ENCODE measurements at regions not wholly inside any gene's neighbourhood (a gene's known extent, or its start where the extent isn't known, plus 50 kb on each side); places are given as distances from the start of the nearest gene placed in this dataset.

DNA sequence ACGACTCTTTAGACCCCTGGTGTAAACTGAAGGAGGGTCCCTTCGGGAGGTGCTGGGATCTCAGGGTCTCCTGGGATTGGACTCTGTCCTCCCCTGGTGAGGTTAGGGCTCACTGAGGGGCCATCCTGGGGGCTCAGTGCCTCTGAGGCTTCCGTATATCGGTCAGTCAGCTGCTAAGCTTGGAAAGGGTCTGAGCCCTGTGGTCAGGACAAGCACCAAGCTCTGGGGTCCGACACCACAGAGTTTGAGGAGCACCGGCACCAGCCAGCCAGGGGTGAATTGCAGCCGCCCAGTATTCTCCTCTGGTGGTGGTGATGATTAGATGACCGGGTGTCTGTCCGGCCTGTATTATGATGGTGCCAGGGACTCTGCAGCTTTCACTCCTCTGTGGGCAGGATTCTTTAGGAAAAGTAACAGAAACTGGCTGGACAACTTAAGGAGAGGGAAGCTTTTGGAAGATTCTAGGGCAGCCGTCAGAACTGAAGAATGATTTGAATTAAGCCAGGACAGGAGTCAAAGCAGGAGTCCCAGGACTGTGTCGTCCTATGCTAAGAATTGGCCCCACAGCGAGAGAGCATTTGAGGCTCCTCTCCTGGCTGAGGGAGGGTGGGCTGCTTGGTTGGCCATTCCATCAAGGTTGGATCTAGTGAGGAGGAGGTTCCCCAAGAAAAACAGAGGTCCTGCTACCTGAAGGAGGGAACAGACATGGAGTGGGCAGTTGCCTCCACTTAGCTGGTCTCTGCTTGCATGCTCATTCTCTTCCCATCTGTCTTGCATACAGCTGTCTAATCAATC is 158.6 kb upstream of the HS6ST1 start:
- H3K27me3 ChIP-seq = no peaks in the 10 kb centered on the region
- no peaks in the 10 kb centered on the region for H3K9me3 ChIP-seq
- DNase-seq = no peak
- 95 to 96% (median 95%) methylated on average over 12 of the region's 12 CpGs for WGBS, 3 donors
- H3K36me3 ChIP-seq = no peaks in the 10 kb centered on the region
- H3K4me3 ChIP-seq = no peak overlapping the region
- TF ChIP-seq, protein P1, sequence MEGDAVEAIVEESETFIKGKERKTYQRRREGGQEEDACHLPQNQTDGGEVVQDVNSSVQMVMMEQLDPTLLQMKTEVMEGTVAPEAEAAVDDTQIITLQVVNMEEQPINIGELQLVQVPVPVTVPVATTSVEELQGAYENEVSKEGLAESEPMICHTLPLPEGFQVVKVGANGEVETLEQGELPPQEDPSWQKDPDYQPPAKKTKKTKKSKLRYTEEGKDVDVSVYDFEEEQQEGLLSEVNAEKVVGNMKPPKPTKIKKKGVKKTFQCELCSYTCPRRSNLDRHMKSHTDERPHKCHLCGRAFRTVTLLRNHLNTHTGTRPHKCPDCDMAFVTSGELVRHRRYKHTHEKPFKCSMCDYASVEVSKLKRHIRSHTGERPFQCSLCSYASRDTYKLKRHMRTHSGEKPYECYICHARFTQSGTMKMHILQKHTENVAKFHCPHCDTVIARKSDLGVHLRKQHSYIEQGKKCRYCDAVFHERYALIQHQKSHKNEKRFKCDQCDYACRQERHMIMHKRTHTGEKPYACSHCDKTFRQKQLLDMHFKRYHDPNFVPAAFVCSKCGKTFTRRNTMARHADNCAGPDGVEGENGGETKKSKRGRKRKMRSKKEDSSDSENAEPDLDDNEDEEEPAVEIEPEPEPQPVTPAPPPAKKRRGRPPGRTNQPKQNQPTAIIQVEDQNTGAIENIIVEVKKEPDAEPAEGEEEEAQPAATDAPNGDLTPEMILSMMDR (IDR thresholded peaks at IDR 0.05) = no peak
- TF ChIP-seq POLR2A (IDR thresholded peaks at IDR 0.05) = no peak
- no peak for TF ChIP-seq EP300 (IDR thresholded peaks at IDR 0.05)
- peaks cover 2% of the 10 kb centered on the region for H3K4me1 ChIP-seq (ENCODE audit: insufficient read depth)
- H3K27ac ChIP-seq = no peak overlapping the region
- intact Hi-C loops (cut with DNase I) = no loop called here

DNA sequence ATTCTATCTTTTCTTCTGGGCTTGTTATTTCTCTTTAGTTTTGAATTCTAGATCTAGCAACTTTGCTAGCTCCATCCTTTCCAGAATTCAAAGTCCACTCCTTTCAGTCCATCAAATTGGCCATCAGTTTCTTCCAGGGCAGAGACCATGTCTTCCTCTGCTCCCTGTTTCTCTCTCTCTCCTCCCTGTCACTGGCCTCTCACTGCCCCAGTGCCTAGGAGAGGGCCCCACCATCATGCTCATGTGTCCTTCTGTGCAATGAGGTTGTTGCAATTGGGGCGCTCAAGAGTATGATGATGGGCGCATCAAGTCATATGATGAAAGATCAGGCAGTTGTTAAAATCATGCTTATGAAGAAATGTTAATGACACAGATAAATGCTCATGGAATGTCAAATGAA is 159.2 kb upstream of the HS6ST1 start:
- no peak for DNase-seq
- 50 to 99% (median 99%) methylated on average over 2 of the region's 2 CpGs for WGBS, 3 donors

DNA sequence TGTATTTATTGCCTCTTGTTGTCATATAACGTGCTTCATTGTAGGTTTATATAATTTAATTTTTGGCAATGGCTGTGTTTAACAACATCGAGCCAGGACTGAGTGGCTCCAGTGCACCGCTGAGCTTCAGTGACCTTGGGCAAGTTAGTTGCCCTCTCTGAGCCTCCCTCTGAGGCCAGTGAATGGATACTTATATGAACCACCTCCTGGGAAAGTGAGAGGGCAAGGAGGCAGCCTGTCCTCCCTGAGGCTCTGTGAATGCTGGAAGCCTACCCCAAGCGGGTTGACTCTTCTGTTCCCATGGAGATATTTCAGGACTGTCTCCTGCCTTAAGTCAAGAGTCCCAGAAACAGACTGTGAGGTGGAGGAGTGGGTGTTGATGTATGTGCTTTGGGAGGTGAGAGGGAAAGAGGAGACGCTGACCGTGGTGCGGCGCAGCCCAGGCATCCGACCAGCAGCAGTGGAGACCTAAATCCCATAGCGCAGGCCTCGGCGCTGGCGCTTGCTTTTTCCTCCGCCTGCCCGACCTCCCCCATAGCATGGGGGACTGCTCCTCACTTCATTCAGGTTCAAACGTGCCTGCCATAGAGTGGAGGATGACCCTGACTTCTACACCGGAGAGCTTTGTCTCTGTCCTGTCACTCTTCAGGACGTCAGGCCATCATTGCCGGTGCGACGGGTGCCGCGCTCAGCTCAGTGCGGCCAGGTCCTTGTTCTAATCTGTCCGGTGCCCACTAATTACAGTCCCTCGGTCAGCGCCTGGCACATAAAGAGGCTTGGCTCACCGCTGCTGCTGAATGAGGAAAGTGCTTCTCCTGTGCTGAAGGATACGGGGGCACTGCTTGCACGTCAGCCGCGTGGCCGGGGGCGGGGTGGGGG is 167.3 kb upstream of the HS6ST1 start:
- no peaks in the 10 kb centered on the region for H3K36me3 ChIP-seq
- H3K9me3 ChIP-seq = no peaks in the 10 kb centered on the region
- WGBS, 3 donors = 86 to 89% (median 88%) methylated on average over 34 of the region's 34 CpGs
- H3K4me3 ChIP-seq = no peak overlapping the region
- intact Hi-C loops (cut with DNase I) = no loop called here
- DNase-seq = no peak
- no peaks in the 10 kb centered on the region for H3K4me1 ChIP-seq (ENCODE audit: insufficient read depth)
- H3K27ac ChIP-seq = no peak overlapping the region
- TF ChIP-seq EP300 (IDR thresholded peaks at IDR 0.05) (no peak), POLR2A (IDR thresholded peaks at IDR 0.05) (no peak)
- TF ChIP-seq, protein P1 (IDR thresholded peaks at IDR 0.05) = no peak
- H3K27me3 ChIP-seq = no peaks in the 10 kb centered on the region

More for the DNA sequence above, 159.2 kb upstream of the HS6ST1 start:
- intact Hi-C loops (cut with DNase I) = no loop called here
- Histone ChIP-seq H3K36me3 (no peaks in the 10 kb centered on the region), H3K4me3 (no peak overlapping the region), H3K9me3 (no peaks in the 10 kb centered on the region), H3K27me3 (no peaks in the 10 kb centered on the region), H3K4me1 (ENCODE audit: insufficient read depth) (peaks cover 2% of the 10 kb centered on the region), H3K27ac (no peak overlapping the region)
- TF ChIP-seq, protein P1 (IDR thresholded peaks at IDR 0.05) = no peak

DNA sequence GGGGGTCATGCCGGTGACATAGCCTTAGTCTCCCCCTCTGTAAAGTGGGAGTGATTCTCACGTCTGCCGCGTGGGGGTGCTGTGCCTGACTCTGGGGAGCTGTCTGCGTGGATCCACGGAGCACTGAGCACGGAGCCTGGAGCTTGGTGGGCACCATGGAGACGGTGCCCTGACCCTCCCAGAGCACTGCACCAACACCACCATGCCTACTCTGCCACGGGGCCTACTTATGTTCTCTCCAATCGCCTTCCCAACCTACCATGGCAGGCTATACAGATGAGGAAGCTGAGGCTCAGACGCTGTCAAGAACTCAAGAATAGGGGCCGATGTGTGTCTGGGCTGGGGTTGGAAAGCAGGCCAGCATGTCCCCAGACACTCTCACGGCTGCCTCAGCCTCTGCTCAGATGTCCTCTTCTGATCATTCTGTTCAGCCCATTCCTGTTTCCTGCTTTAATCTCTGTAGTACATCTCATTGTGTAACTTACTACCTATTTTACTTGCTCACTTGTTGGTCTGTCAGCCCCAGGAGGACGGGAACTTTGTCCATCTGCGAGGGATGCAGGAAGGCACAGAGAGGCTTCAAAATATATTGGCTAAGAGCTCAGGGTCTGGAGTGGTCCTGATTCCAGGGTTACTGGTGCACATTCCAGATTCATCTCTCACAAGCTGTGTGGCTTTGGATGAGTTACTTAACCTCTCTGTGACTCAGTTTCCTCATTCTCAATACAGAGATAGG is 168.1 kb upstream of the HS6ST1 start:
- no peak for DNase-seq
- no peak for TF ChIP-seq POLR2A (IDR thresholded peaks at IDR 0.05)
- no peak for TF ChIP-seq EP300 (IDR thresholded peaks at IDR 0.05)
- TF ChIP-seq, protein P1 (IDR thresholded peaks at IDR 0.05) = no peak
- Histone ChIP-seq H3K4me1 (ENCODE audit: insufficient read depth) (no peaks in the 10 kb centered on the region), H3K27ac (no peak overlapping the region), H3K4me3 (no peak overlapping the region), H3K27me3 (no peaks in the 10 kb centered on the region), H3K9me3 (no peaks in the 10 kb centered on the region), H3K36me3 (no peaks in the 10 kb centered on the region)
- 87 to 88% (median 88%) methylated on average over 12 to 15 of the region's 15 CpGs for WGBS, 3 donors
- intact Hi-C loops (cut with DNase I) = no loop called here

Data from ovary (tissue), 7 donors.